ENCODE measurements at regions not wholly inside any gene's neighbourhood (a gene's known extent, or its start where the extent isn't known, plus 50 kb on each side); places are given as distances from the start of the nearest gene placed in this dataset.

GRCh38 chr6:44028789-44029310, 98.4 kb downstream of the MRPL14 start:
- DNase-seq (ENCODE audit: low read depth), result no peak
- no peak for TF ChIP-seq CTCF (IDR thresholded peaks at IDR 0.05; ENCODE audit: insufficient read depth, low read depth, low read length, missing control alignments)
- no peak overlapping the region for H3K4me3 ChIP-seq (ENCODE audit: low read length)

- TF ChIP-seq CTCF (IDR thresholded peaks at IDR 0.05; ENCODE audit: insufficient read depth, low read depth, low read length, missing control alignments), result no peak
- no peak for DNase-seq (ENCODE audit: low read depth)
- H3K4me3 ChIP-seq (ENCODE audit: low read length), result no peak overlapping the region
These were observed 102.0 kb downstream of the MRPL14 start for GRCh38 chr6:44025226-44025625.

- H3K4me3 ChIP-seq (ENCODE audit: low read length), result no peak overlapping the region
- TF ChIP-seq CTCF (IDR thresholded peaks at IDR 0.05; ENCODE audit: insufficient read depth, low read depth, low read length, missing control alignments), result no peak
- DNase-seq (ENCODE audit: low read depth), result no peak
These were observed 102.6 kb downstream of the MRPL14 start for GRCh38 chr6:44024574-44025219.

GRCh38 chr6:44023586-44024454, 103.4 kb downstream of the MRPL14 start:
- H3K4me3 ChIP-seq (ENCODE audit: low read length), result no peak overlapping the region
- TF ChIP-seq CTCF (IDR thresholded peaks at IDR 0.05; ENCODE audit: insufficient read depth, low read depth, low read length, missing control alignments), result no peak
- no peak for DNase-seq (ENCODE audit: low read depth)

GRCh38 chr6:44022671-44023352, 104.4 kb downstream of the MRPL14 start:
- TF ChIP-seq CTCF (IDR thresholded peaks at IDR 0.05; ENCODE audit: insufficient read depth, low read depth, low read length, missing control alignments), result no peak
- no peak for DNase-seq (ENCODE audit: low read depth)
- H3K4me3 ChIP-seq (ENCODE audit: low read length), result no peak overlapping the region

- TF ChIP-seq CTCF (IDR thresholded peaks at IDR 0.05; ENCODE audit: insufficient read depth, low read depth, low read length, missing control alignments), result no peak
- H3K4me3 ChIP-seq (ENCODE audit: low read length), result no peak overlapping the region
- DNase-seq (ENCODE audit: low read depth), result peak; percentile 52
These were observed 105.0 kb downstream of the MRPL14 start for GRCh38 chr6:44022296-44022661.

Data from epithelial cell of esophagus (primary cell).